ENCODE measurements at regions not wholly inside any gene's neighbourhood (a gene's known extent, or its start where the extent isn't known, plus 50 kb on each side); places are given as distances from the start of the nearest gene placed in this dataset.

DNA sequence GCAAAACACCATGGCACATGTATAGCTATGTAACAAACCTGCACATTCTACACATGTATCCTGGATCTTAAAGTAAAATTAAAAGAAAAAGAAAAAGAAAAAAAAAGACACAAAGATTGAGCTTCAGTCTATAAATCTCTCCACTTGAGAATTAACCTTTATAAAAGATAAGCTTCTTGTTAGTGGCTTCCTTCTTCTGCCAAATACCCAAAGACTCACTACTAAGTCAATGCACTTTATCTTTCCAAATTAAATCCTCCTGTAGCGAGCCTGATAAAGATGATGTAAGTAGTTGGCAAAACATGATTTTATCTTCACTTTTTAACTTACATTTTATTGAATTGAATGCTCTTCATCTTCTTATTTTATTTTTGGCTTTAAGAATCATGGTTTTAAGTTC lies 349.9 kb downstream of the TRIB2 start:
- H3K4me3 ChIP-seq (ENCODE audit: low read depth, low read length), result no peak overlapping the region
- DNase-seq (ENCODE audit: low read depth), result no peak
- TF ChIP-seq, protein P1, sequence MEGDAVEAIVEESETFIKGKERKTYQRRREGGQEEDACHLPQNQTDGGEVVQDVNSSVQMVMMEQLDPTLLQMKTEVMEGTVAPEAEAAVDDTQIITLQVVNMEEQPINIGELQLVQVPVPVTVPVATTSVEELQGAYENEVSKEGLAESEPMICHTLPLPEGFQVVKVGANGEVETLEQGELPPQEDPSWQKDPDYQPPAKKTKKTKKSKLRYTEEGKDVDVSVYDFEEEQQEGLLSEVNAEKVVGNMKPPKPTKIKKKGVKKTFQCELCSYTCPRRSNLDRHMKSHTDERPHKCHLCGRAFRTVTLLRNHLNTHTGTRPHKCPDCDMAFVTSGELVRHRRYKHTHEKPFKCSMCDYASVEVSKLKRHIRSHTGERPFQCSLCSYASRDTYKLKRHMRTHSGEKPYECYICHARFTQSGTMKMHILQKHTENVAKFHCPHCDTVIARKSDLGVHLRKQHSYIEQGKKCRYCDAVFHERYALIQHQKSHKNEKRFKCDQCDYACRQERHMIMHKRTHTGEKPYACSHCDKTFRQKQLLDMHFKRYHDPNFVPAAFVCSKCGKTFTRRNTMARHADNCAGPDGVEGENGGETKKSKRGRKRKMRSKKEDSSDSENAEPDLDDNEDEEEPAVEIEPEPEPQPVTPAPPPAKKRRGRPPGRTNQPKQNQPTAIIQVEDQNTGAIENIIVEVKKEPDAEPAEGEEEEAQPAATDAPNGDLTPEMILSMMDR (IDR thresholded peaks at IDR 0.05; ENCODE audit: low read depth, low read length, missing control alignments), result no peak
- in situ Hi-C loops (cut with HindIII; ENCODE audit: low sequenced_read_pairs), result no loop called here

DNA sequence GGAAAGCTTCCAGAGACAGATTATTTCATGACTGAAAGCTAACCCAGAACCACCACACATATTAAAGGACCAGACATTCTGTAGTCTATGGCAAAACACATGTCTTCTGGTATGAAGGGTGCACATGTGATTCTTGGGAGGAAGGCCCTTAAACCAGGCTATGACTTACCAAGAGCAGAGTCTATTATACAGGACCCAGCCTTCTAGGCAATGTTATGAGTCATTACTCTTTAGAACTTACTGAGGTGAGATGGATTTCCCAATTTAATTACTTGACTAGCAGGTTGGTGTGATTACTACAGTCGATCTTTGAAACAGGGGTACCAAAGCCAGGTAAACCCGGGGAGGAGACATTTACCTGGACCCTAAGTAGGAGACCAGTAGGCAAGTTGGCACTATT lies 350.8 kb downstream of the TRIB2 start:
- in situ Hi-C loops (cut with HindIII; ENCODE audit: low sequenced_read_pairs), result no loop called here
- TF ChIP-seq, protein P1 (IDR thresholded peaks at IDR 0.05; ENCODE audit: low read depth, low read length, missing control alignments), result no peak
- no peak overlapping the region for H3K4me3 ChIP-seq (ENCODE audit: low read depth, low read length)
- no peak for DNase-seq (ENCODE audit: low read depth)

DNA sequence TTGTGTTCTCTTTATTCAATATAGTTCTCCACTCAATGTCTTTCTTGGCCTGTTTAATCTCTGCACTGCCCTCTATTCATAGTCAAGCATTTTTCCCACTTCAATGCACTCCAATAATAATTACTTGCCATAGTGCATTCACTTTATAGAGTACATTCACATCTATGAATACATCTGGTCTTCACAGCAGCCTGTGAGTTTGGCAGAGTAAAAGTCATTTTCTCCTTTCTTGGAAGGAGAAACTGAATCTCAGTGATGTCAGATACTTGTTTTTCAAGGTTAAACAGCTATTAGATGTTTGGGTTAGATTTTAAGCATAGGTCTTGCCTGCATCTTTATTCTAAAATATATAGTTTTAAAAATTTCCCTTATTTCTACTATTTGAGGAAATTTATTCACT lies 373.2 kb downstream of the TRIB2 start:
- TF ChIP-seq, protein P1 (IDR thresholded peaks at IDR 0.05; ENCODE audit: low read depth, low read length, missing control alignments), result no peak
- no peak for DNase-seq (ENCODE audit: low read depth)

DNA sequence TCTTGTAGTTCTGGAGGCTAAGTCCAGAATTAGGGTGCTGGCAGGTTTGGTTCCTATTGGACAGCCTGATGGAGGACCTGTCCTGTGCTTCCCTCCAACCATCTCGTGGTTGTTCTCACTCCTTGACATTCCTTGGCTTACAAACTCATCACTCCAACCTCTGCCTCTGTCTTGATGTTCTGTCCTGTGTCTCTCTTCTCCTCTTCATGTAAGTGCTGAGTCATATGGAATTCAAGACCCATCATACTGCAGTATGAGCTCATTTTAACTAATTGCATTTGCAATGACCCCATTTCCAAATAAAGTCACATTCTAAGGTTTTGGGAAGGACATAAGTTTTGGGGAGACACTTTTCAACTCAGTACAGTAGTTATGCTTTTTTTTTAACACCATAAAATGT lies 374.7 kb downstream of the TRIB2 start:
- in situ Hi-C loops (cut with HindIII; ENCODE audit: low sequenced_read_pairs), result no loop called here
- no peak overlapping the region for H3K4me3 ChIP-seq (ENCODE audit: low read depth, low read length)
- TF ChIP-seq, protein P1 (IDR thresholded peaks at IDR 0.05; ENCODE audit: low read depth, low read length, missing control alignments), result no peak
- DNase-seq (ENCODE audit: low read depth), result no peak

More for the DNA sequence above, 373.2 kb downstream of the TRIB2 start:
- in situ Hi-C loops (cut with HindIII; ENCODE audit: low sequenced_read_pairs), result no loop called here
- H3K4me3 ChIP-seq (ENCODE audit: low read depth, low read length), result no peak overlapping the region

DNA sequence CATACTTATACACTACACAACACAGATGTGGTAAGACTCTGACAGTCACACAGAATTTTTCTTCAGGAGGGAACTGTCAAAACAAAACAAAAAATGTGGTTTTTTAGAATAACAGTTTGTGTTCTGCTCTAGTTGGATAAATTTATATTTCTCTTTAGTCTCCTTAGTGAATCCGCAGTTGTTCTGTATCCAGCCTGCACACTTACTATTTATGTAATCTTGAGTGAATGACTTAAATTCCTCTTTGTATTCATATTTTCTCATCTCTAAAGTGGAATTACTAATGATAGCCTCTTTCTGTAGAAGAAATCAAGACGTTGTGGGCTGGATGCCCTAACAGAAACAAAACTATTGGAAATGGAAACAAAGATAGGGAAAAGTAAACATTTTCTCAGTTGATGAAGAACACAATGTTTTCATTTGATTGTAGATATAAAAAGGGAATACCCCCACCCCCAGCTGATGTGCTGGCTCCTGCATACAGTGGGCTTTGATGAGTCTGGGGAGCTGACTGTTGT lies 375.2 kb downstream of the TRIB2 start:
- in situ Hi-C loops (cut with HindIII; ENCODE audit: low sequenced_read_pairs), result no loop called here

DNA sequence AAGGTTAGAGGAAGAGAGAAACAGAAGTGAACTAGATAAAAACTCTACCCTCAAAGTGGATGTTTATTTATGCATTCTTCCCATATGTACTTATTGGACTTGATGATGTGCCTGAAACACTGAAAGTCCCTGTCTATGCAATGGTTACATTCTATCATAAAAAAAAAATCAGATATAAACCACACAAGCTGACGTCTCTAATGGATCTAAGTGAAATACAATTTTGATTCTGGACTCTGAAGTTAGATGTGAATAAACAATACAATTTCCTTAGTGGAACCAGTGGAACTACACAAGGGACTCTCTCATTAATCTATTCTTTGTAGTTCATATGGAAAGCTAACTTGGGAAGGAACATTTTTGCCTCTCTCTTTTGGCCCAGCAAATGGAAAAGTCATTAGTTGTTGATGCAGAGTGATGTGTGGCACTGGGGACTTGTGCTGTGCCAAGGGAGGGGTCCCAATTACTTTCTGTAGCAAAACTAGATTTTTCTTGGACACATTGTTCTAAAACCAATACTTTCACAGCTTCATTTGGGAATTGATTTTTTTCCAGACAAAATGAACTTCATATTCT lies 376.8 kb downstream of the TRIB2 start:
- TF ChIP-seq, protein P1 (IDR thresholded peaks at IDR 0.05; ENCODE audit: low read depth, low read length, missing control alignments), result no peak
- in situ Hi-C loops (cut with HindIII; ENCODE audit: low sequenced_read_pairs), result no loop called here
- no peak for DNase-seq (ENCODE audit: low read depth)
- H3K4me3 ChIP-seq (ENCODE audit: low read depth, low read length), result no peak overlapping the region

More for the DNA sequence above, 375.2 kb downstream of the TRIB2 start:
- DNase-seq (ENCODE audit: low read depth), result no peak
- H3K4me3 ChIP-seq (ENCODE audit: low read depth, low read length), result no peak overlapping the region
- TF ChIP-seq, protein P1 (IDR thresholded peaks at IDR 0.05; ENCODE audit: low read depth, low read length, missing control alignments), result no peak

Measured in astrocyte of the cerebellum (primary cell).